Cardiac muscle cell (in vitro differentiated cells and primary cell): ENCODE measurements at regions not wholly inside any gene's neighbourhood (a gene's known extent, or its start where the extent isn't known, plus 50 kb on each side); places are given as distances from the start of the nearest gene placed in this dataset.

Experiments
- DNase-seq, 2 donors: peaks; one replicate each; pipeline versions ENCODE4 v3.0.0 to v3.0.0-alpha.2; 2010 to 2017; ENCODE audit warnings: low read depth in 1 of 2, low spot score in 1 of 2
- H3K27ac ChIP-seq: fragments of 200-600 bp; sonication (generic); 2 replicates; pipeline ENCODE4 v1.5.1; 2016
- H3K27me3 ChIP-seq: fragments of 200-600 bp; sonication (generic); 2 replicates; pipeline ENCODE4 v1.6.0; 2016; ENCODE audit warnings: control low read depth
- H3K36me3 ChIP-seq: fragments of 200-600 bp; sonication (generic); 2 replicates; pipeline ENCODE4 v1.5.1; 2016; ENCODE audit warnings: control low read depth
- H3K4me1 ChIP-seq: fragments of 200-600 bp; sonication (generic); 2 replicates; pipeline ENCODE4 v1.8.1; 2017; ENCODE audit warnings: low read depth, mild to moderate bottlenecking, mixed run types
- H3K4me3 ChIP-seq: fragments of 200-600 bp; sonication (generic); 2 replicates; pipeline ENCODE4 v1.5.1; 2016; ENCODE audit warnings: mild to moderate bottlenecking
- H3K9me3 ChIP-seq: fragments of 200-600 bp; sonication (generic); 2 replicates; pipeline ENCODE4 v1.5.1; 2017; ENCODE audit warnings: low read depth, mild to moderate bottlenecking, control low read depth
- CTCF ChIP-seq: IDR thresholded peaks from 2 replicates; pipeline ENCODE4 v1.5.1; 2012; ENCODE audit warnings: low read depth, mild to moderate bottlenecking, low read length

- Histone ChIP-seq H3K27me3 (no peaks in the 10 kb centered on the region), H3K9me3 (no peaks in the 10 kb centered on the region), H3K27ac (no peak overlapping the region), H3K36me3 (no peaks in the 10 kb centered on the region), H3K4me3 (no peak overlapping the region), H3K4me1 (no peaks in the 10 kb centered on the region)
- no peak for DNase-seq
- TF ChIP-seq CTCF, result no peak
These were observed 157.5 kb upstream of the HES1 start for GRCh38 chr3:193978486-193978885.

- peak in 1 of 2 donors; percentile 74 for DNase-seq
- no peaks in the 10 kb centered on the region for H3K36me3 ChIP-seq
- H3K4me3 ChIP-seq, result no peak overlapping the region
- no peak for TF ChIP-seq CTCF
- no peak overlapping the region for H3K27ac ChIP-seq
- H3K4me1 ChIP-seq, result no peaks in the 10 kb centered on the region
- no peaks in the 10 kb centered on the region for H3K27me3 ChIP-seq
- H3K9me3 ChIP-seq, result no peaks in the 10 kb centered on the region
These were observed 155.6 kb upstream of the HES1 start for GRCh38 chr3:193980326-193980725.

- Histone ChIP-seq H3K27me3 (no peaks in the 10 kb centered on the region), H3K4me1 (no peaks in the 10 kb centered on the region), H3K27ac (no peak overlapping the region), H3K9me3 (no peaks in the 10 kb centered on the region), H3K36me3 (no peaks in the 10 kb centered on the region), H3K4me3 (no peak overlapping the region)
- TF ChIP-seq CTCF, result no peak
- DNase-seq, result no peak
These were observed 155.0 kb upstream of the HES1 start for GRCh38 chr3:193980905-193981304.

GRCh38 chr3:193981504-193981903 lies 154.4 kb upstream of the HES1 start:
- Histone ChIP-seq H3K36me3 (no peaks in the 10 kb centered on the region), H3K4me1 (no peaks in the 10 kb centered on the region), H3K27me3 (no peaks in the 10 kb centered on the region), H3K9me3 (no peaks in the 10 kb centered on the region), H3K4me3 (no peak overlapping the region), H3K27ac (no peak overlapping the region)
- DNase-seq, result no peak
- TF ChIP-seq CTCF, result no peak

GRCh38 chr3:193982258-193982659 lies 153.7 kb upstream of the HES1 start:
- no peak overlapping the region for H3K27ac ChIP-seq

More at GRCh38 chr3:193982258-193982659, 153.7 kb upstream of the HES1 start:
- Histone ChIP-seq H3K4me3 (no peak overlapping the region), H3K36me3 (no peaks in the 10 kb centered on the region), H3K9me3 (no peaks in the 10 kb centered on the region), H3K4me1 (no peaks in the 10 kb centered on the region), H3K27me3 (no peaks in the 10 kb centered on the region)
- TF ChIP-seq CTCF, result no peak
- DNase-seq, result peak in 1 of 2 donors; percentile 74
